Sigmoid colon (tissue), 4 donors: ENCODE measurements at regions not wholly inside any gene's neighbourhood (a gene's known extent, or its start where the extent isn't known, plus 50 kb on each side); places are given as distances from the start of the nearest gene placed in this dataset.

Source experiments
- EP300 ChIP-seq, 4 donors: sonication (generic); formaldehyde crosslinking; IDR thresholded peaks; one replicate each; pipeline ENCODE4 v1.6.1; 2017; ENCODE audit warnings: antibody characterized with exemption in 4 of 4
- POLR2A ChIP-seq, 2 donors: fragments of 450-650 bp; IDR thresholded peaks; one replicate each; pipeline ENCODE4 v1.6.1; 2016; ENCODE audit warnings: antibody characterized with exemption in 2 of 2, mild to moderate bottlenecking in 2 of 2, moderate library complexity in 2 of 2
- POLR2AphosphoS5 ChIP-seq, 4 donors: sonication (generic); formaldehyde crosslinking; IDR thresholded peaks; one replicate each; pipeline ENCODE4 v1.6.1; 2017; ENCODE audit warnings: antibody characterized with exemption in 4 of 4
- TF ChIP-seq, protein P1 (sequence below), 4 experiments: fragments of 450-650 bp in 3 of 4; fragments of 200-600 bp in 1 of 4; IDR thresholded peaks; one replicate each; pipeline ENCODE4 v1.5.1; 2016 to 2019; ENCODE audit warnings: antibody characterized with exemption in 4 of 4, mild to moderate bottlenecking in 3 of 4, moderate library complexity in 2 of 4

DNA sequence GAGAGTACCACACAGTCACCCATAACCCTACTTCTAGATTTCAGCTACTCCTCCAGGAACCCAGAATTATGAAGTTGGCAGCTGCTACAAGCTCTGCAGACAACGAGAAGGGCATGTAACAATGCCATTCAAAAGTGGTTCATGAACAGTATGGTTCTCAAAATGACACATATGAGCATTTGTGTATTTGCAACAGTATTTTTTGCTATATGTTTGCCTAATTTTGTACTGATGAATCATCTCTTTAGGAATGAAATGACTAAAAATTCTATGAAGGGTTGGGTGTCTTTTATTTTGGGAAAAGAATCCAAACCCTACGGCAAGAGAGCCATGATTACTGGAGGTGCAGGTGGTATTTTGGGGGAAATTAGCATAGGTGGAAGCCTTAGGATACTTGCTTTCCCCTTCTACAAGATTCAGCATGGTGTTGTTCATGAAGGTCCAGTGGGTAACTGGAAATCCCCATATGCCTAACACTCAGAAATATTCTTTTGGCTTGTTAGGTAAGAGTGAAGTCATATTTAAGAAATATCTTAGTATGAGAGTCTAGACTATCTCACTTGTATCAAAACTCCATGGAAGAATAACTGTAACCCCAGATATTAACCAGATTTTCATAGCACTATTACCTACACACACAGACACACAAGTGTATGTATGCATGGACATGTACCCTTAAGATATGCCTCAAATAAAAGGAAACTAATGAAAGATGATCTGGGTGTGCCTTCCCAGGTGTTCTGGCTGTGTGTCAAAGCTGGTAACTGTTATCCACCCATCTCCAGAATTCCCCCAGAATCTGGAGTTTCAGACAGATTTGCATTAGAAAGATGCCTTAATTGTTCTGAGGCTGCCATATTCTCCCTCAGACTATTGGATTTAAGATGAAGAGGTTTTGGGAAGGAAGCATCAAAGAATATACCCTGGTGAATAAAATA lies 688.2 kb upstream of the SOX9 start:
- TF ChIP-seq POLR2A (IDR thresholded peaks at IDR 0.05), result no peak
- TF ChIP-seq, protein P1, sequence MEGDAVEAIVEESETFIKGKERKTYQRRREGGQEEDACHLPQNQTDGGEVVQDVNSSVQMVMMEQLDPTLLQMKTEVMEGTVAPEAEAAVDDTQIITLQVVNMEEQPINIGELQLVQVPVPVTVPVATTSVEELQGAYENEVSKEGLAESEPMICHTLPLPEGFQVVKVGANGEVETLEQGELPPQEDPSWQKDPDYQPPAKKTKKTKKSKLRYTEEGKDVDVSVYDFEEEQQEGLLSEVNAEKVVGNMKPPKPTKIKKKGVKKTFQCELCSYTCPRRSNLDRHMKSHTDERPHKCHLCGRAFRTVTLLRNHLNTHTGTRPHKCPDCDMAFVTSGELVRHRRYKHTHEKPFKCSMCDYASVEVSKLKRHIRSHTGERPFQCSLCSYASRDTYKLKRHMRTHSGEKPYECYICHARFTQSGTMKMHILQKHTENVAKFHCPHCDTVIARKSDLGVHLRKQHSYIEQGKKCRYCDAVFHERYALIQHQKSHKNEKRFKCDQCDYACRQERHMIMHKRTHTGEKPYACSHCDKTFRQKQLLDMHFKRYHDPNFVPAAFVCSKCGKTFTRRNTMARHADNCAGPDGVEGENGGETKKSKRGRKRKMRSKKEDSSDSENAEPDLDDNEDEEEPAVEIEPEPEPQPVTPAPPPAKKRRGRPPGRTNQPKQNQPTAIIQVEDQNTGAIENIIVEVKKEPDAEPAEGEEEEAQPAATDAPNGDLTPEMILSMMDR (IDR thresholded peaks at IDR 0.05), result no peak
- TF ChIP-seq POLR2AphosphoS5 (IDR thresholded peaks at IDR 0.05), result no peak
- TF ChIP-seq EP300 (IDR thresholded peaks at IDR 0.05), result no peak
